GM12874 (cell line): ENCODE measurements at regions not wholly inside any gene's neighbourhood (a gene's known extent, or its start where the extent isn't known, plus 50 kb on each side); places are given as distances from the start of the nearest gene placed in this dataset.

Source experiments
- TF ChIP-seq, protein P1 (sequence below): IDR thresholded peaks from 2 replicates; pipeline ENCODE4 v1.5.1; 2011; ENCODE audit warnings: low read depth, mild to moderate bottlenecking, control low read depth, low read length, moderate library complexity; ENCODE audit not compliant: insufficient read depth

DNA sequence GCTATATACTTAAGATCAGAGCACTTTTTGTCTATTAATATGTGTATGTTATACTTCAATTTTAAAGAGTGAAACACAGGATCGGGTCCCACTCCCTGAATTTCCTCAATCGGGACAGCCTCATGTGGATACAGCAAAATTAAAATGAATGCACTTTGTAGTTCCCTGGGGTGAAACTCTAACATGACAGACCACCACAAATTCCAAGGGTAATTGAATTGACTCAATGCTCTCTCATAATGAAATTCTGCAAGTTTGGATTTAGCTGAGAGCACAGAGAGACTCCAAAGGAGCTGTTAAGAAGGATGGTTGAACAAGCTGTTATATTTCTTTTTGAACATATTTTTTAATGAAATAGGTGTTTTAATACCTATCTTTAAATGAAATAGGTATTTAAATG is 413.6 kb downstream of the GXYLT1 start:
- TF ChIP-seq, protein P1, sequence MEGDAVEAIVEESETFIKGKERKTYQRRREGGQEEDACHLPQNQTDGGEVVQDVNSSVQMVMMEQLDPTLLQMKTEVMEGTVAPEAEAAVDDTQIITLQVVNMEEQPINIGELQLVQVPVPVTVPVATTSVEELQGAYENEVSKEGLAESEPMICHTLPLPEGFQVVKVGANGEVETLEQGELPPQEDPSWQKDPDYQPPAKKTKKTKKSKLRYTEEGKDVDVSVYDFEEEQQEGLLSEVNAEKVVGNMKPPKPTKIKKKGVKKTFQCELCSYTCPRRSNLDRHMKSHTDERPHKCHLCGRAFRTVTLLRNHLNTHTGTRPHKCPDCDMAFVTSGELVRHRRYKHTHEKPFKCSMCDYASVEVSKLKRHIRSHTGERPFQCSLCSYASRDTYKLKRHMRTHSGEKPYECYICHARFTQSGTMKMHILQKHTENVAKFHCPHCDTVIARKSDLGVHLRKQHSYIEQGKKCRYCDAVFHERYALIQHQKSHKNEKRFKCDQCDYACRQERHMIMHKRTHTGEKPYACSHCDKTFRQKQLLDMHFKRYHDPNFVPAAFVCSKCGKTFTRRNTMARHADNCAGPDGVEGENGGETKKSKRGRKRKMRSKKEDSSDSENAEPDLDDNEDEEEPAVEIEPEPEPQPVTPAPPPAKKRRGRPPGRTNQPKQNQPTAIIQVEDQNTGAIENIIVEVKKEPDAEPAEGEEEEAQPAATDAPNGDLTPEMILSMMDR, result no peak

DNA sequence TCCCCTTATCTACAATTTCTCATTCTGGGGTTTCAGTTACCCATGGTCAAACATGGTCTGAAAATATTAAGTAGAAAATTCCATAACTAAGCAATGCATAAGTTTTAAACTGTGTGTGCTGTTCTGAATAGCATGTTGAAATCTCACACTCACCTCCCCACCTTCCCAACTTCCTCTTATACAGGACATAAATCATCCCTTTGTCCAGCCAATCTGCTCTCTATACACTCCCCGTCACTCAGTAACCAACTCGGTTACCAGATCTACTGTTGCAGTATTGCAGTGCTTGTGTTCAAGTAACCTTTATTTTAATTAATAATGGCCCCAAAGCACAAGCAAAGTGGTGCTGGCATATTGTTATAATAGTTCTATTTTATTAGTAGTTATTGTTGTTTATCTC is 420.5 kb downstream of the GXYLT1 start:
- TF ChIP-seq, protein P1, result no peak

DNA sequence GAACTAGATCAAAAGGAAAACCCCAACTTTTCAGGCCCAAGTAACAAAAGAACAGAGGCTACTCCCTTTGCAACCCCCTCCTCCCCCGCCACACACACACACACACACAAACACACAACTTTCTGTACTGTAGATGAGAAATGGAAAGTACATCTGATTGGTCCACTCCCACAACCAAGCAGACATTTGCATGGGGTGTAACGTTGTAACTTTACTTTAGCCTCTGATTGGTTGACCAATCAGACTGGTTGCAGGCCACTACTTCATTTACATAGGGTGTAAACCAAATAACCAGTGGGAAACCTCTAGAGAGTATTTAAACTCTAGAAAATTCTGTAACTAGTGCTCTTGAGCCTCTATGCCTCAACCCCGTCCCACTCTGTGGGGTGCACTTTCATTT is 425.5 kb downstream of the GXYLT1 start:
- TF ChIP-seq, protein P1, result no peak

DNA sequence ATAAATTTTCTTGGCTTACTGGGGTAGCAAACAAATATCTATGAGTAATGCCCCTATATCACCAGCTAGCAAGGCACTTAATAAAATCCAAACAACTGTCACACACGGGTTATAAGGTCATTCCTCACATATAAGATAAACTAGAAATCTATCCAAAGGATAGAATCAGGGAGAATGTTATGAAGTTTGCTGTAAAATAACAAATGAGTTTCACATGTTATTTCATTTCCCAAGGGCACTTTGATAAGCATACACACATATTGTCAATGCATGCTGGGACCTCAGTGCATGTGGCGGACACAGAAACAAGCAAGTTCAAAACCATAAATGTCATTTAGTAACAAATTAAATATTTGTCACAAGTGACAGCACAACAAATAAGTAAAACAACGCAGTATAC is 429.4 kb downstream of the GXYLT1 start:
- TF ChIP-seq, protein P1, result no peak

DNA sequence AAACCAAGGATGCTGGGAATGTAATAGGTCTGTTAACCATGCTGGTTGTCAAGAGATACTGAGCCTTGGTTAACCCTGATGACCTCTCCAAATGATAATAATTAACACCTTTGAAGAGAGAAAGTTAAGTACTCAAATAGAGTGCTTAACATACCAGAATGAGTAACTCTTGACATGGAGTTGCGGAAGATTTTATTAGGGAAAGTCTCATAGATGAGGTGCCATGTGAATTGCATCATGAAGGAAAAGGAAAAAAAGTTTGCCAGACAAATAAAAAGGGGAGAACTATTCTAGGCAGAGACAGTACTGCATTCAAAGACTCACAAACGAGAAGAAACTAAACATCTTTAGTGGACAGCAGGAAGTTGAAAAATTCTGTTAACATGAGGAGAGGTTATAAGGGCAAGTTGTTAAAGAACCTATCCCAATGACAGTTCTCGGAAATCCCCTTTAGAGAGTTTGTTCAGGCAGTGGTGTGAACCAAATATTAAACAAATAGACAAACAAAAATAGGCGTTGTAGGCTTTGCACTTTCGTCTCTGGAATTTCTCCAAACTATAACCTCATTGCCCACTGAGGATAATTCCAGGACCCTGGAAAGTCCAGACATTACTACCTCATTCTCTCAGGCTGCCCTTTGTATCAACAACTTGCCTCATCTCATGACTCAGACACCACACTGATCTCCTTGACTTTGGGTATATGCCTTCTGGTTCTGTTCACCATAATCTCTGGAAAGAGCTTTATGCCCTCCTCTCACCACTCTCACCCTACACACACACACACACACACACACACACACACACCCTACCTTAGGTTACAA is 435.0 kb downstream of the GXYLT1 start:
- TF ChIP-seq, protein P1, result no peak

DNA sequence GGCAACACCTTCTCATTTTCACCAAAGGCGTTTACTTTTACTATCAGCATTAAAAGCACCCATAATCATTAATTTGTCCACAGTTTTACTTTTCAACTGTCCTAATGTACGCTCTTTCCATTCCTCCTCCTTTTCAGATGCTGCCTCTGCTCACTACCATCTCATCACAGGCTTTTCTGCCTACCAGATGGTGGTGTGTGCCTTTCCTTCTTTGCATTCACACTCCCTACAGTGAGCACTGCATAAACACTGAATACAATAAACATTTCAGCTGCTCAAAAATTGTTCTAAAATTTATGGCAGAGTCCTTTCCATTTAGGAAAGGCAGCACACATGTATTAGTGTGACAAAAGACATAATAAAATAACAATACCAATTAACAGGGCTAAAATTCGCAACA is 435.7 kb downstream of the GXYLT1 start:
- TF ChIP-seq, protein P1, result no peak

DNA sequence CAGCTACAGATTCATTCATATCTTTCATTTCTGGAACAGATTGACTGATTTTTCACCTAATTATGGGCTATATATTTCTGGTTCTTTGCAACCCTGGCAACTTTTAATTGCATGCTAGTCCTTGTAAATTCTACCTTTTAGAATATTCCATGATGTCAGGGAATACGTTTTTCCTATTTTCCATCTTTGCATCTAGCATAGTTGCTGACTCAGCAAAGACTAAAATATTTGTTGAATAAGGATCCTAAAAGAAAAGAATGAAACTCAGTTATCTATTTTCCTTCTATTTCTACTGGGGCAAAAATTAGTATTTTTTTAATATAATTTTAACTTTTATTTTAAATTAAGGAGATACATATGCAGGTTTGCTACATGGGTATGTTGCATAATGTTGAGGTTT is 438.3 kb downstream of the GXYLT1 start:
- TF ChIP-seq, protein P1, result no peak
